HG03066 (cell line): ENCODE measurements at regions not wholly inside any gene's neighbourhood (a gene's known extent, or its start where the extent isn't known, plus 50 kb on each side); places are given as distances from the start of the nearest gene placed in this dataset.
"Not testable (repeated sequence)": the region's sequence is repeated elsewhere in the genome, so short reads cannot be mapped to it uniquely, and the experiment has no call there.

Experiments used
- ATAC-seq: cut with Tn5 transposase; IDR thresholded peaks from one replicate; pipeline ENCODE4 v1.9.1; 2021; ENCODE audit warnings: low read depth; ENCODE audit not compliant: unreplicated experiment

DNA sequence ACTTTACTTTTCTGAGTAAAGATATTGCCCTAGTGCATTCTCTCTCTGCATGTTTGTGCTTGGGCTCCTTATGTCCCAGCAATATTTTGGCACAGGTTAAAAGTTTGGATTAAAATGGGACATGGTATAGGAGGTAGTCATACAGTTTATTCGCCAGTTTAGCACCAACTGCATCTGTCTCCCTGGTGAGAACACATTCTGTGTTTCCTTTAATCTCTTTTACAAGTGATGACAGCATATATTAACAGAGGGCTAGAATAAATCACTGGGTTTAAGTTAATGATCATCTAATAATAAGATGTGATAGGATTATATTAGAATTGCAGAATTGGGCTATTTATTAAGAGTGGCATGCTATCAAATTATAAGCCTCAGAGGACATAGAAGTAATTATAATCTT lies 550.1 kb downstream of the LRRC70 start:
- no peak for ATAC-seq

DNA sequence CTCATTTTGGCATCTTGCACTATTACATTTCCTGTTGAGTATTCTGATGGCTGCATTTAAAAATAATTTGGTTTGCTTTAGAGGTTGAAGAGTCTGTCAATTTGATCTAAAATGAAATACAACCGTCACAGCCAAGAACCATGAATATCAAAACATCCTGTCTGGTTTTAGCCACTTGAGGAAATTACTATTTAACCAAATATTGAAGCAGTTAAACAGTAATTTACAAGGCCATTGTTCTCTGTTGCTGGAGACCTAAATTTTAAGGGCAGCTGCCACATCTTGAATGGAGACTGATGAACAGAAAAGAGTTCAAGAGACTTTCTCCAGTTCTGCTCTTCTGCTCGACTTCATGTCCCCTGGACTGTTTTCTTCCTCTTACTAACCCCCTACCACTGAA lies 549.4 kb downstream of the LRRC70 start:
- no peak for ATAC-seq

DNA sequence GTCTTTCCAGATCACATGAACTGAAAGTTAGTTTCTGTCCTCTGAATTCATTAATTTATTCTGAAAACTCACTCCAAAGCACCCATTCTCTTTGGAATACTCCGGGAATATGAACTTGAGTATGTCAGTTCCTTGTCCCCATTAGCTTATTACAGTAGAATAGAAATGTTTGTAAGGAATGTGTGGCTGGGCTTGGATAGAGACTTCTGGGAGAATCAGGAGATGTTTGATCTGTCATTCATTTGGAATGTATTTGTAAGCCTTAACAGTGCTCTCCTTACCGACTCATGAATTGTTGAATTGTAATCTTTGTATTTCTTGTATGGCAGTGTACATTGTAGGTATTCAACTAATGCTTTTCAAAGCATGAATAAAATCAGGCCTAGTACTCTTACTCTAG lies 548.4 kb downstream of the LRRC70 start:
- ATAC-seq = no peak

DNA sequence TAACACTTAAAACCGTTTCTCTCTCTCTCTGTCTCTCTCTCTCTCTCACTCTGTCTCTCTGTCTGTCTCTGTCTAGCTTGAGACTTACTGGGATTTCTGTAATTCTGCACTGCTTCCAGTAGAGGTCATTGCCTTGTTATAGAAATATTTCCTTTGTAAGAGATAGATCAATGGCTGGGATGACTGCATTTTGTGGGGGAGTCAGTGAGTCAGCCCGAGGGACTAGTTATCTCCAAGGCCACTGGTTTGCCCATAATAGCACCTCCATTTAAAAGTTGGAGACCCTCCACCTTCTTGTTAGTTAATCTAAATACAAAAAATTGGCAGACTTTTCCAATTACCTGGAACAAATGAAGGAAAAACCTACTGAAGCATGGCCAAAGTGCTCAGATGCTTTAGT lies 547.2 kb downstream of the LRRC70 start:
- peak; percentile 76 for ATAC-seq

DNA sequence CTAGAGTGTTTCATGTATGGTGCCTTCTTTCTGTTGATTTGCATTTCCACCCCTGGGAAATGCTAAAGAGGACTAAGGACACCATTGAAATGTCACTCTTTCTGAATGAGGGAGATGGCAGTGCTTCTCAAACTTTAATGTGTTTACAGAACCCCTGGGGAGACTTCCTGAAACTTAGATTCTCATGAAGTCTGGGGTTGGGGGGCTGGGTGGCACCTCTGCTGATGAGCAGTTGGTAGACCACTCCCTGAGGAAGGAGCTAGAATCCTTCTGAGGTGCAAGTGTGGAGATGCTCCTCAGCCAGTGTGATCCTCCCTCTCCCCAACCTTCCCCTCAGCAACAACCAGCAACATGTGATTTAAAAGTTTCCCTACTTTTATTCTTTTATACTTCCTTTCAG lies 546.8 kb downstream of the LRRC70 start:
- ATAC-seq = no peak

DNA sequence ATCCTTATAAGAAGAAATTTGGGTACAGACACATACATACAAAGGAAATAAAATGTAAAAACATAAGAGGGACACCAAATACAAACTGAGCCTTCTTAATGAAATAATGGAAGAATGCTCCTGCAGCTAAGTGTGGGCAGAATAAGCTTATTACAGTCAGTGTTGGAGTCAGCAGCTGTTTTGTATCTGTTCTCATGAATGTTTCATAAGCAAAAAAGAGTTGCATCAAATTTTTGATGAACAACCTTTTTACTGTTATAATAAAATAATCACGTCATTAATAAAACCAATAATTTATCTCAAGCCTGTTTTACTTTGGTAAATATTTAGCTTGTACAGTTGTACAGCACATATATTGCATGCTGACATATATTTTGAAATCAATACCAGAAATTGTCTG lies 545.6 kb downstream of the LRRC70 start:
- no peak for ATAC-seq

DNA sequence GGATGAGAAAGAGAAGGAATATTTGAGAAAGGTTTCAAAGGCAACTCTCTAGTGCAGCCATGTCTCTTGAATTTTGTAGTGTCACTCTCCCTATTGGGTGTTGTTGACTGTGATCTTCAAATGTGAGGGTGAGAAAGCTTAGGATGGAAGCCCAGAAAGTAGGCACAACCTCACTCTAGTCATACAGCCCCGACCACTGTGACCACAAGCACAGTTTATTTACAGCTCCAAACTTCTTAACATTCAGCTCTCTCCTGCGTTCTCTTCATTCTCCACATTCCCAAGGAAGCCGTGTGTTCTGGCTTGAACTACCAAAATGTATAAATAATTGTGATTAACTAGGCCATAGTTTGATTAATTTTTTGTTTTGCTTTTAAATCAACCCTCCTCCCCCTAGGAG lies 542.9 kb downstream of the LRRC70 start:
- ATAC-seq = no peak

DNA sequence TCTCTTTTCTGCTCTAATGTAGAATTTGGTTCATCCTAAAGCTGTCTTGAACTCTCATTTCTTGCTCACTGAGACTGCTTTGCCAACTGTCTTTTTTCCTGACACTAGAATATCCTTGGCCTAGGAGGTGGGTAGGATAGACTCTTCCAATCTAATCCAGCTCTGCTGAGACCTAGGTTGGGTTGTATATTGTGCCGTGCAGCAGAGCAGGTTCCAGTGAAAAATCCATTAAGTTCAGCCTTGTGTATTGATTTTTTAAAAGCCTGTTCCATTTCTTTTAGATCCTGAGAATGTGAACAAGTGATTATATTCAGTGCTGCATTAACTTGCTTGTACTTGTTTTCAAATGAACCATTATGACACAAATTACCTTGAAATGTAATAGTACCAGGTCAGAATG lies 539.6 kb downstream of the LRRC70 start:
- ATAC-seq = no peak

DNA sequence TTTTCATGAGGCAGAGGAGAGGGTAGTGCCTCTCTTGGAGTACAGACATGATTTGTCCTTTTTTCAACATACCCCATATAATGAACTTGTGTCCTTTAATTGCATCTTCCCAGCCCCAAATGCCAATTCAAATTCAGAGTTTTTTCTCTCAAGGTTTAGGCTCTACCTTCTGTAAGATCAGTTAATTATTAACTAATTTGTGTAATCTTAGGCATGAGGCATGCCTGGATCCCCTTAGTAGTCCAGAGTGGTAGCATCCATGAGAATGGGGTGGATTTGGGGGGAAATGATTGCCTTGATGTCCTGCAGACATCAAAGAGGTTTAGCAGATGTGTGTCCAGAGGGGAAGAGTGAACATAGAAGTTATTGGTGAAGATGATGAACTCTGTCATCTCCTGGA lies 533.3 kb downstream of the LRRC70 start:
- ATAC-seq = no peak

DNA sequence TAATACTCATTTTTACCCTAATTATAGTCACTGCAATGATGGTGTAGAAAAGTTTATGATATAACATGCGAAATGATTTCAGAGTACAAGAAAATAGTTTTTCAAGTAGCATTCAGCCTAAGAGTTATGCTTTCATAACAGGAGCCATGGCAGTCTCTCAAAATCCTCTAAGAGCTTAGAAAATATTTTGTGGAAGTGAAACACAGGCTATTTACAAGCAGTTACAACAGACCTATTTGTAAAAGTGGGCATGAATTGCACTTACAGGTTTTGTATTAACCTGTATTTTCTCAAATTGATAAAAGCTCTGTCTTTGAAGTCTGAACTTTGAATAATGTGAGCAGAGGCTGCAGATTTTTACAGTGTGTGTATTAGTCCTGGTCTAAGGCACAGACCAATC lies 523.3 kb downstream of the LRRC70 start:
- ATAC-seq = no peak

DNA sequence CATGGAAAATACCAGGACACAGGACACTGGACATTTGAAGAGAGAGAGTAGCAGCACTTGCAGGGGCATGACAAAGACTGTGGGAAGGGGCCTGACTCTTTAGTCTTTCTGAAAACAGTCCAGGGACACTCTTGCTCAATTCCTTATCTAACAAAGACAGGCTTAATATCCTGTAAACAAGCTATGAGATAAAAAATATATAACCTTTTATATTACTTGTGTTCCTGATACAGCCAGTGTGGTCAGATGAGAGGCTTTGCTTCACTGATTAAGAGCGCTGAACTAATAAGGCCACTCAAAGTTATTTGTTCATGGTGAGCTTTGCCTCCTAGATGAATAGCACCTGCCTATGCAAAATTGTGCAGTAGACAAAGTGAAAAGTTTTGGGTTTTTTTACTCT lies 518.7 kb downstream of the LRRC70 start:
- no peak for ATAC-seq

DNA sequence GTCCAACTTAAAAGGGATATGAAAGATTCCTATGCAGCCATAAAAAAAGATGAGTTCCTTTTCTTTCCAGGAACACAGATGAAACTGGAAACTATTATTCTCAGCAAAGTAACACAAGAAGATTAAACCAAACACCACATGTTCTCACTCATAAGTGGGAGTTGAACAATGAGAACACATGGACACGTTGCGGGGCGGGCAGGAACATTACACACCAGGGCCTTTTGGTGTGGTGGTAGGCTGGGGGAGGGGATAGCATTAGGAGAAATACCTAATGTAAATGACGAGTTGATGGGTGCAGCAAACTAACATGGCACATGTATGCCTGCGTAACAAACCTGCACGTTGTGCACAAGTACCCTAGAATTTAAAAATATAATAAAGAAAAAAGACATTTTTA lies 516.1 kb downstream of the LRRC70 start:
- no peak for ATAC-seq

DNA sequence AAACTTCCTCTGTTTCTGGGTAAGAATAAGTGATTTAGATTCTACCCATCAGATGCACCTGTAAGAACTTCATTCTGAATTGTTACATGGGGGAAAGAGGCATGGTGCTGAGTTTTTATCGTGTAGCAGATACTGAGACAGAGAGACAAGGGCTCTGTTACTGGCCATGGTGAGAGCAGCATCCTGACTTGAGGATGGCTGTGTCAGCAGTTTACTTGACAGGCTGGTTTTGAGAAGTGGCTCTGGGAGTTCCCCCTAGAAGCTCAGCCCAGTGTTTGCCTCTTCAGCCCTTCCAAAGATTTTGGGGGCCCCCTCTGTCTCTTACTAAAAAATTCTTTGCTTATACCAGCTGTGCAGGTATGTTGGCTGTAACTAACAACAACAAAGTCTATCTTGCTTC lies 510.5 kb downstream of the LRRC70 start:
- ATAC-seq = no peak

DNA sequence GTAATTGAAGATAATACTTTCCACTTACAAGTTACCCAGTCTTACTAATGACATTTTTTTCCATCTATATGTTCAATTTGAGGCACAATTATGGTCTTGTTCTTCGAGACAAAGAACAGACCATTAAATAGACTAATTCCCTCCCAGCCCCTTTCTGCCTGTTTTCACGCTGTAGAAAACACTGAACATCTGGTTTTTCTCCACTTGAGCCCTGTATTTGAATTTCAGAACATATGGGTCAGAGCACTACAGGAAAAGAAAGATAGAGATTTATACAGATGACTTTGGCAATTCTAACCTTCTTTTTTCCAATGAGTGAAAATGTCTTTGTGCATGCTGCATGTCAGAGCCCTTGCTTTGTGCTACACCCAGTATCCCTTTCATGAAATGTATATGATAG lies 506.9 kb downstream of the LRRC70 start:
- ATAC-seq = no peak

DNA sequence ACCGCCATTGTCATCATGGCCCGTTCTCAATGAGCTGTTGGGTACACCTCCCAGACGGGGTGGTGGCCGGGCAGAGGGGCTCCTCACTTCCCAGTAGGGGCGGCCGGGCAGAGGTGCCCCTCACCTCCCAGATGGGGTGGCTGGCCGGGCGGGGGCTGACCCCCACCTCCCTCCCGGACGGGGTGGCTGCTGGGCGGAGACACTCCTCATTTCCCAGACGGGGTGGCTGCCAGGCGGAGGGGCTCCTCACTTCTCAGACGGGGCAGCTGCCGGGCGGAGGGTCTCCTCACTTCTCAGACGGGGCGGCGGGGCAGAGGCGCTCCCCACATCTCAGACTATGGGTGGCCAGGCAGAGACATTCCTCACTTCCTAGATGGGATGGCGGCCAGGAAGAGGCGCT lies 505.1 kb downstream of the LRRC70 start:
- ATAC-seq = not testable (repeated sequence)

DNA sequence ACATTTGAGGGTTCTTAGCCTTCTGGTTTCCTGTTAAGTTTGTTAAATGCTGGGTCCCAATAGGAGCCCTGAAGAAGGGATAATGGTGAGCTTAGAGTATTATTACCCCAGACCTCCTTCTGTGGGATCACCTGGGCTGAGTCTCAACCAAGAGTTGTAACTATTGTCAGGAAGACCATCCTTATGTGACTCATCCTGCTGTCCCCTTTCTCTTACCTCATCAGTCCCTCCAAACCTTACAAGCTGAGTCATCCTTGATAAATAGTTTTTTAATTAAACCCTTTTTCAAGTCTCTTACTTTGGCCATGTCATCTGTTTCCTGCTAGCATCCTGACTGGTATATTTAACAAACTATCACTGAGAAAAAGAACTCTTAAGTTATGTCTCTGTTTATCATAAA lies 502.8 kb downstream of the LRRC70 start:
- ATAC-seq = no peak

DNA sequence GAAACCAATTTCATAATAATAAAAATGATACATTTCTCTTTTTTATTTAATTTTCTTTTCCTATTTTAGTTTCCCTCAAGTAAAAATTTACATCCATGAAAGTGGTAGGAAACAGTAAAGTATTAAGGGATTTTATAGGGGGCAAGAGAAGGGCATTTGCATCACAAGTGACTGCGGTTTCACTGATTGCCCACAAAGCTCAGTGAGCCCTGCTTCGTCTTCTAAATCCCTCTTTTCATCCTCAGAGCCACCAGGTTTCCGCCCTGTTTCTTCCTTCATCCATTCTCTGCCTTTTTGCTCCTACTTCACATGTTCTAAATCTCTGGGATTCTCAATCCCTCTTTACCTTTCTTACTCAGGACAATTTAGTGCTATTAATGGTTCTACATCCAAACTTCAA lies 491.4 kb downstream of the LRRC70 start:
- ATAC-seq = no peak

DNA sequence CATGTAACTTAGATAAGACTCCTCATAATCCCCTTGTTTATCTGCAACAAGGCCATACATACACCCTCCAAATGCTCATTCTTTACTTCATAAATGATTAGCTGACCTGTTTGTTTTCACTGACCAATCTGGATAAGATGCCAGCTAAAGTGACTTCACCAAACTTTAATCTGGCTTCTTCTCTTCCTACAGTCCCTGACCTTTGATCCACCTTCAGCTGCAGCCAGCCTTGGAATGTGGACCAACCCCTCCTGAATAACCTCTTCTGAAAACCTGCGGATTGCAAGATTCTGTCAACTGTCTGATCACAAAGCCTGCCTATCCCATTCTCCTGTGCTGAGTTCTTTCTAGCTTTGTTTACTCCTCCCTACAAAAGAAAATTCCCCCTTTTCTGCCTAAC lies 476.8 kb downstream of the LRRC70 start:
- ATAC-seq = no peak

DNA sequence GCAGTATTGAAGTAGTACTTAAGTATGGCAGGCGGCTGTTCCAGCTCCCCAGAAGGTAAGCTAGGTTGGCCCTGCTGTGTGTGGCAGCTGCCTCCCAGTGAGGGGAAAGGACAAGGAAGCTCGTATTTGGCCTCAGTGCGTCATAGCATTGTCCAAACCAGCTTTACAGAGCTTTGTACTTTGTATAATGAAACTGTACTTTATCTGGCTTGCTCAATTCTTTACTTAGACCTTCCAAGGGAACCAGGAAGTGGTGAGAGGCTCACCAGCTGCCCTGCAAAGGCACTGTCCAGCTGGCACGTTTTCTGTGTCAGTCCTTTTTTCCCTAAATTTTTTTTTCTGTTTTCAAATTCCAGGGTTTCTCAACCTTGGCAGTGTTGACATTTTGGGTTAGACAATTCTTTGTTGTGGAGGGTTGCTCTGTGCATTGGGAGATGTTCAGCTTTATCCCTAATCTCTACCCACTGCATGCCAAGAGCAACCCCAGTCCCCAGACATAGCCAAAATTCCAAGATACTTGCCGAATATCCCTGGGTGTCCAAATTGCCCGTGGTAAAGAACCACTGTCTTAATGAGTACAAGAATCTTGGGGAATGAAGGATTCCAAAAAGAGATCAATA lies 474.5 kb downstream of the LRRC70 start:
- no peak for ATAC-seq

DNA sequence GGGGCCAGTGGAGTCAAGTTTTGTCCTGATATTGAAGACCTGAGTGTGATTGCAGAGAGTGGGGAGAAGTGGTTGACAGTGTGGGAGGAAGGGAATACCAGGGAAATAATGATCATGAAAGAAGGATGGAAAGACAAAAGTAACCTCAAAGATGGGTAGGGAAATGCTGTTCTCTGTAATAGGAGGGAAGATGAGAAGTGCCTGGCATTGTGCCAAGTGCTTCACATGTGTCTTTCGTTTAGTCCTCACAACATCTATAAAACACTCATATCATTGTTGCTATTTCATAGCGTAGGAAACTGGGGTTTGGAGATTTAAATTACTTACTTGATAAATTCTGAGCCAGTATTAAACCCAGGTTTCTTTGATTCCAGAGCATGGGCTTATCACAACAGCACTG lies 472.3 kb downstream of the LRRC70 start:
- no peak for ATAC-seq

DNA sequence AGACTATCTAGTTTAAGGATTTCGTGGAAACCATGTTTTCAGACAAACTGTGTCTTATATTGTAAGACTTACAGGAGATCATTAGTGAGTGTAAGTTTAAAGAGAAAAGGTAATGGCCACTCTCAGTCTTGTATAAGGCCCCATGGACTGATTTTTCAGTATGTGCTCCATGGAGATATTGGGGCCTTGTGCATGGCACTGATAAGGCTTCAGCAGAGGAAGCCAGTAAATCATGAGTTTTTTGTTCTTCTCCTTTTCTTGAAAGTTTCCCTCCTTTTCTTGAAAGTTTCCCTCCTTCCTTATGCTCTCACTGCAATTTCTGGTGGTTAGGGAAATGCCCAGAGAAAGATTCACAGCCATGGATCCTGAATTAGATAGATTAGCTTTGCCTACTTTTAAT lies 471.3 kb downstream of the LRRC70 start:
- no peak for ATAC-seq

DNA sequence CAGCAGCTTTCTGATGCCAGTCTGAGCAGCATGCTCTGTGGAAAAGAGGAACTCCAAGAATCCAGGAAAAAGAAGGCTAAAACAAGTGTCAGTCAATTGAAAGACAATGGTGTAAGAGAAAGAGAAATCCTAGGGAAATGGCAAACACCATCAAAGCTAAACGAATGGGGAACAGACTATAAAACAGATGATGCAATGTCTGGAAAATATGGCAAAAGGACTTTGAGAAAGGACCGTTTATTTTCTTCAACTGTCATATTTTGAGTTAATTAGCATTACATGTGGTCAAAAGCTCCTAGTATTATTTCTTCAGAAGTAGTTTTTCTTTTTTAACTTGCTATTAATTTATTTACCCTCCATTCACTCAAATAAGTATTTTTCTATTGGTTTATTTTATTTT lies 465.2 kb downstream of the LRRC70 start:
- no peak for ATAC-seq

DNA sequence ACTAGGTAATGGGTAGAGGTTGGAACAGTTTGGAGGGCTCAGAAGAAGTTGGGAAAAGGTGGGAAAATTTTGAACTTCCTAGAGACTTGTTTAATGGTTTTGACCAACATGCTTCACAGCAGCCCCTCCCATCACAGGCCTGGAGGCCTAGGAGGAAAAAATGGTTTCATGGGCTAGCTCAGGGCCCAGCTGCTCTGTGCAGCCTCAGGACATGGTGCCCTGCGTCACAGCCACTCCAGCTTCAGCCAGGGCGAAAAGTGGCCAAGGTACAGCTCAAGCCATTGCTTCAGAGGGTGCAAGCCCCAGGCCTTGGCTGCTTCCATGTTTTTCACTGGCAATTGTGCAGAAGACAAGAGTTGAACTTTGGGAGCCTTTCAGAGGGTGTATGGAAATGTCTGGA lies 453.7 kb downstream of the LRRC70 start:
- no peak for ATAC-seq
